WI38 (cell line): ENCODE measurements at regions not wholly inside any gene's neighbourhood (a gene's known extent, or its start where the extent isn't known, plus 50 kb on each side); places are given as distances from the start of the nearest gene placed in this dataset.

Experiments used
- H3K4me3 ChIP-seq: 2 replicates; pipeline ENCODE4 v1.5.1; 2011; ENCODE audit warnings: low read depth, mild to moderate bottlenecking, control low read depth, low read length
- TF ChIP-seq, protein P1 (sequence below): IDR thresholded peaks from 2 replicates; pipeline ENCODE4 v1.5.1; 2012; ENCODE audit warnings: low read depth, mild to moderate bottlenecking, control low read depth, low read length

DNA sequence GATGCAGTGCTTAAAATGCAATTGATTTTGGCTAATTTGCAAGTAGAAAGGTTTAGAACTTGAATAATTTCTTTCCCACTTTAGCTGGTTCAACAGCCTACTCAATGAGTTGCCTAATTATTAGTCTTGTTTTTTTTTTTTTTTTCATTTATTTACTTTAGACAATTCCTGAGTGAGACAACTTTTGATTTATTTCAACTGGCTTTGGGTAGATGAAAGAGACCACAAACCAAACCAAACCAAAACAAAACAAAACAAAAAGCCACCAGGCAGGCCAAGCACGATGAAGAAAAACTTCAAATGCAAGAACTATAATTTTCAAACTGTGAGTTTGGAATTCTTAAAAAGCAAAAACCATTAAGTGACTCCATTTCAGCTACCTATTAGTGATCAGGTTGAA is 469.9 kb downstream of the GBE1 start:
- H3K4me3 ChIP-seq, result no peak overlapping the region
- TF ChIP-seq, protein P1, sequence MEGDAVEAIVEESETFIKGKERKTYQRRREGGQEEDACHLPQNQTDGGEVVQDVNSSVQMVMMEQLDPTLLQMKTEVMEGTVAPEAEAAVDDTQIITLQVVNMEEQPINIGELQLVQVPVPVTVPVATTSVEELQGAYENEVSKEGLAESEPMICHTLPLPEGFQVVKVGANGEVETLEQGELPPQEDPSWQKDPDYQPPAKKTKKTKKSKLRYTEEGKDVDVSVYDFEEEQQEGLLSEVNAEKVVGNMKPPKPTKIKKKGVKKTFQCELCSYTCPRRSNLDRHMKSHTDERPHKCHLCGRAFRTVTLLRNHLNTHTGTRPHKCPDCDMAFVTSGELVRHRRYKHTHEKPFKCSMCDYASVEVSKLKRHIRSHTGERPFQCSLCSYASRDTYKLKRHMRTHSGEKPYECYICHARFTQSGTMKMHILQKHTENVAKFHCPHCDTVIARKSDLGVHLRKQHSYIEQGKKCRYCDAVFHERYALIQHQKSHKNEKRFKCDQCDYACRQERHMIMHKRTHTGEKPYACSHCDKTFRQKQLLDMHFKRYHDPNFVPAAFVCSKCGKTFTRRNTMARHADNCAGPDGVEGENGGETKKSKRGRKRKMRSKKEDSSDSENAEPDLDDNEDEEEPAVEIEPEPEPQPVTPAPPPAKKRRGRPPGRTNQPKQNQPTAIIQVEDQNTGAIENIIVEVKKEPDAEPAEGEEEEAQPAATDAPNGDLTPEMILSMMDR, result no peak

GRCh38 chr3:81289676-81290075 is 471.8 kb downstream of the GBE1 start:
- TF ChIP-seq, protein P1, result no peak
- H3K4me3 ChIP-seq, result no peak overlapping the region

- TF ChIP-seq, protein P1, result no peak
- no peak overlapping the region for H3K4me3 ChIP-seq
Observed at GRCh38 chr3:81279481-81280379, 481.7 kb downstream of the GBE1 start.

- TF ChIP-seq, protein P1, result no peak
- H3K4me3 ChIP-seq, result no peak overlapping the region
Observed at GRCh38 chr3:81277853-81278252, 483.6 kb downstream of the GBE1 start.

- TF ChIP-seq, protein P1, result no peak
- no peak overlapping the region for H3K4me3 ChIP-seq
Observed at GRCh38 chr3:81274671-81275070, 486.8 kb downstream of the GBE1 start.

DNA sequence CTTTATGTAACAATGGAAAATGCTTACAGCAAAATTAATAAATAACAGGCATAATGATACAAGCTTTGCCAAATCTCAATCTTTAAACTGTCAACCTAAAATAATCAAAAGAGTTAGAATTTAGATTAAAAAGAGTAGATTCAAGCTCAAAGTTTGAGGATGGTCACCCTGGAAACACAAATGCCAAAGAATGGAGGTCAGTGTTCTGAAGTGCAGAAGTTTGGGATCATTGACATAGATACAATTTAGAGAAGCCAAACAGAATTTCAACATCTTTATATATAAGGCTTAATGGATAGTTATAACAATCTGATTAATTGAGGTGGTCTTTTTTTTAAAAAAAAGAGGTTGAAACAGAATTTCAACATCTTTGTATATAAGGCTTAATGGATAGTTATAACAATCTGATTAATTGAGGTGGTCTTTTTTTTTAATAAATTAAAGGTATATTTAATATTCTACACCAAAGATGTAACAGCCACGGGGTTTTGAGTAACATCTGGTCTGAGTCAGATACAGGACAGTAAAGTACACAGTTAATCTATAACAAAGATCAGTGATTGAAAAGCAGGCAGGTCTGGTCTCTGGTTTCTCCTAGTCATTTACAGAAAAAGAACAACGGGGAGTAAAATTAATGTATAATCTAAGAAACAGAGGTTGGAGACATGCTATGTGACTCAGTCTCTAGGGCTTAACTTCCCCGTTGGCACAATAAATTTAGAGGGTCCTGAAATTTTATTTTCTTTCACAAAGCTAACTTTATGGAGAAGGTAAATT is 490.7 kb downstream of the GBE1 start:
- H3K4me3 ChIP-seq, result no peak overlapping the region
- TF ChIP-seq, protein P1, result no peak

- TF ChIP-seq, protein P1, result no peak
- no peak overlapping the region for H3K4me3 ChIP-seq
Observed at GRCh38 chr3:81268526-81268925, 492.9 kb downstream of the GBE1 start.
